Endodermal cell (in vitro differentiated cells): ENCODE measurements at regions not wholly inside any gene's neighbourhood (a gene's known extent, or its start where the extent isn't known, plus 50 kb on each side); places are given as distances from the start of the nearest gene placed in this dataset.
A peak's percentile ranks its signal among the peaks of the same experiment; 100 is the strongest.

Experiments
- DNase-seq: peaks from one replicate; pipeline ENCODE4 v3.0.0-alpha.2; 2017
- H3K27ac ChIP-seq: 2 replicates; pipeline ENCODE4 v1.5.1; 2013; ENCODE audit warnings: mild to moderate bottlenecking, low read depth, low read length, moderate library complexity
- H3K27me3 ChIP-seq: 2 replicates; pipeline ENCODE4 v1.6.1; 2013; ENCODE audit warnings: mild to moderate bottlenecking, low read length, moderate library complexity; ENCODE audit not compliant: insufficient read depth, control insufficient read depth, poor library complexity, severe bottlenecking
- H3K36me3 ChIP-seq: 2 replicates; pipeline ENCODE4 v1.7.0; 2013; ENCODE audit warnings: mild to moderate bottlenecking, low read length, moderate library complexity; ENCODE audit not compliant: control insufficient read depth, insufficient read depth
- H3K4me1 ChIP-seq: one replicate; pipeline ENCODE4 v1.7.0; 2013; ENCODE audit warnings: low read length; ENCODE audit not compliant: control insufficient read depth, insufficient read depth
- H3K4me3 ChIP-seq: 2 replicates; pipeline ENCODE4 v1.5.1; 2013; ENCODE audit warnings: mild to moderate bottlenecking, low read length, moderate library complexity
- H3K9ac ChIP-seq: 2 replicates; pipeline ENCODE4 v1.6.1; 2013; ENCODE audit warnings: mild to moderate bottlenecking, low read length, moderate library complexity; ENCODE audit not compliant: poor library complexity, severe bottlenecking; ENCODE audit errors: extremely low read depth
- H3K9me3 ChIP-seq: 2 replicates; pipeline ENCODE4 v1.6.1; 2013; ENCODE audit warnings: mild to moderate bottlenecking, low read length, moderate library complexity; ENCODE audit not compliant: control insufficient read depth
- H3K27ac Mint-ChIP-seq: 2 replicates; pipeline ENCODE4 v1.8.0; 2020; ENCODE audit warnings: mixed read lengths
- H3K27me3 Mint-ChIP-seq: 2 replicates; pipeline ENCODE4 v1.8.0; 2021; ENCODE audit warnings: mild to moderate bottlenecking, mixed read lengths; ENCODE audit not compliant: insufficient read depth
- H3K36me3 Mint-ChIP-seq: 2 replicates; pipeline ENCODE4 v1.8.0; 2020; ENCODE audit warnings: low read depth, mixed read lengths
- H3K4me1 Mint-ChIP-seq: 2 replicates; pipeline ENCODE4 v1.8.0; 2020; ENCODE audit warnings: mixed read lengths
- H3K4me3 Mint-ChIP-seq: 2 replicates; pipeline ENCODE4 v1.8.0; 2020; ENCODE audit warnings: mild to moderate bottlenecking, moderate library complexity, mixed read lengths
- H3K9me3 Mint-ChIP-seq: 2 replicates; pipeline ENCODE4 v1.8.0; 2020; ENCODE audit warnings: mild to moderate bottlenecking, mixed read lengths
- CTCF ChIP-seq: fragments of 200-600 bp; sonication (generic); conservative IDR thresholded peaks from 2 replicates; pipeline ENCODE4 v1.5.0; 2021; ENCODE audit warnings: antibody characterized with exemption, mild to moderate bottlenecking
- WGBS, 2 experiments: methylation state at CpG; one replicate each; pipeline versions ENCODE4 v1.1.5 to v1.1.7; 2013; ENCODE audit warnings: missing lambda C conversion rate in 2 of 2, mixed read lengths in 1 of 2; ENCODE audit not compliant: insufficient coverage in 1 of 2, insufficient read length in 1 of 2; 5-methylcytosine and 5-hydroxymethylcytosine counted together

- no peaks in the 10 kb centered on the region for H3K9me3 Mint-ChIP-seq
- peak overlapping the region; percentile 40 for H3K27ac Mint-ChIP-seq
These were observed 650.8 kb downstream of the NPHP4 start for GRCh38 chr1:5341471-5341870.

GRCh38 chr1:5340560-5341130 is 651.6 kb downstream of the NPHP4 start:
- no peak overlapping the region for H3K4me3 Mint-ChIP-seq
- no peaks in the 10 kb centered on the region for H3K9me3 ChIP-seq
- no peaks in the 10 kb centered on the region for H3K36me3 ChIP-seq
- no peak overlapping the region for H3K4me3 ChIP-seq
- H3K27ac Mint-ChIP-seq: no peak overlapping the region
- H3K36me3 Mint-ChIP-seq: no peaks in the 10 kb centered on the region
- H3K9me3 Mint-ChIP-seq: no peaks in the 10 kb centered on the region
- no peak overlapping the region for H3K27ac ChIP-seq
- no peaks in the 10 kb centered on the region for H3K4me1 Mint-ChIP-seq
- H3K27me3 ChIP-seq: no peaks in the 10 kb centered on the region
- DNase-seq: no peak
- peaks cover 1% of the 10 kb centered on the region for H3K27me3 Mint-ChIP-seq
- no peak for TF ChIP-seq CTCF
- no peak overlapping the region for H3K9ac ChIP-seq
- H3K4me1 ChIP-seq: no peaks in the 10 kb centered on the region
- 90 to 96% methylated on average over 3 to 8 of the region's 8 CpGs for WGBS, 2 experiments

More at GRCh38 chr1:5341471-5341870, 650.8 kb downstream of the NPHP4 start:
- Histone ChIP-seq H3K4me3 (no peak overlapping the region), H3K9me3 (no peaks in the 10 kb centered on the region), H3K9ac (no peak overlapping the region), H3K36me3 (no peaks in the 10 kb centered on the region), H3K27me3 (no peaks in the 10 kb centered on the region), H3K4me1 (no peaks in the 10 kb centered on the region), H3K27ac (no peak overlapping the region)
- Mint-ChIP-seq H3K36me3 (no peaks in the 10 kb centered on the region), H3K4me1 (peaks cover 3% of the 10 kb centered on the region), H3K27me3 (no peaks in the 10 kb centered on the region), H3K4me3 (no peak overlapping the region)
- DNase-seq: no peak
- 90% methylated on average over 3 of the region's 3 CpGs; no CpG with 5 or more reads in 1 of the 2 experiments for WGBS, 2 experiments
- TF ChIP-seq CTCF: no peak

GRCh38 chr1:5338466-5338865 is 653.8 kb downstream of the NPHP4 start:
- 90% methylated on average over 2 of the region's 2 CpGs; no CpG with 5 or more reads in 1 of the 2 experiments for WGBS, 2 experiments
- H3K9me3 Mint-ChIP-seq: peaks cover 3% of the 10 kb centered on the region
- Histone ChIP-seq H3K4me1 (no peaks in the 10 kb centered on the region), H3K9me3 (no peaks in the 10 kb centered on the region), H3K4me3 (no peak overlapping the region), H3K27me3 (no peaks in the 10 kb centered on the region), H3K27ac (no peak overlapping the region), H3K9ac (no peak overlapping the region), H3K36me3 (no peaks in the 10 kb centered on the region)
- TF ChIP-seq CTCF: no peak
- H3K27ac Mint-ChIP-seq: no peak overlapping the region
- no peaks in the 10 kb centered on the region for H3K36me3 Mint-ChIP-seq
- H3K4me1 Mint-ChIP-seq: no peaks in the 10 kb centered on the region
- H3K4me3 Mint-ChIP-seq: no peak overlapping the region
- DNase-seq: no peak
- peaks cover 13% of the 10 kb centered on the region for H3K27me3 Mint-ChIP-seq
